ENCODE measurements at regions not wholly inside any gene's neighbourhood (a gene's known extent, or its start where the extent isn't known, plus 50 kb on each side); places are given as distances from the start of the nearest gene placed in this dataset.

- intact Hi-C loops (cut with DNase I): no loop called here
- DNase-seq (ENCODE audit: low spot score in 2 of 2): no peak
- TF ChIP-seq CTCF (IDR thresholded peaks at IDR 0.05): no peak
- H3K9me3 ChIP-seq: no peaks in the 10 kb centered on the region
- H3K27ac ChIP-seq: no peak overlapping the region
- no peaks in the 10 kb centered on the region for H3K27me3 ChIP-seq
- H3K4me1 ChIP-seq: no peaks in the 10 kb centered on the region
- H3K4me3 ChIP-seq: no peak overlapping the region
- no peaks in the 10 kb centered on the region for H3K36me3 ChIP-seq
Measured at GRCh38 chr7:85583131-85583953, 396.5 kb upstream of the SEMA3D start.

DNA sequence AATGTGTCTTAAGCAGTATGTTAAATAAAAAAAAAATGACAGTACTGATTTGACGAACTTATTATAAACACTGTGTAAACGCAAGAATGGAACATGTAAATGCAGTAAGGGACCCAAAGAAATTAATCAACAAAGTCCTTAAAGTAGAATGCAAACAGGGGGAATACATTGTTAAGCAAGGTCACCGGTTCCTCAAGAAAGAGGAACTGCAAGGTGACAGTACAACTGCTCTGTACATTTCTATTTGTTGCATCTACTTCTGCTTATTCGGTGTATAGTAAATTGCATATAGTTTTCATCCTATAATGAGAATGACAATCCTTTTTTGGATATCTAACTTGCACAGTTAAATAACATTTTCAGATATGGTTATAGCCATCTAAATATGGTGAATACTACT is 387.0 kb upstream of the SEMA3D start:
- Histone ChIP-seq H3K27me3 (no peaks in the 10 kb centered on the region), H3K36me3 (no peaks in the 10 kb centered on the region), H3K27ac (no peak overlapping the region), H3K9me3 (no peaks in the 10 kb centered on the region), H3K4me3 (no peak overlapping the region), H3K4me1 (no peaks in the 10 kb centered on the region)
- TF ChIP-seq CTCF (IDR thresholded peaks at IDR 0.05): no peak
- intact Hi-C loops (cut with DNase I): no loop called here
- no peak for DNase-seq (ENCODE audit: low spot score in 2 of 2)

DNA sequence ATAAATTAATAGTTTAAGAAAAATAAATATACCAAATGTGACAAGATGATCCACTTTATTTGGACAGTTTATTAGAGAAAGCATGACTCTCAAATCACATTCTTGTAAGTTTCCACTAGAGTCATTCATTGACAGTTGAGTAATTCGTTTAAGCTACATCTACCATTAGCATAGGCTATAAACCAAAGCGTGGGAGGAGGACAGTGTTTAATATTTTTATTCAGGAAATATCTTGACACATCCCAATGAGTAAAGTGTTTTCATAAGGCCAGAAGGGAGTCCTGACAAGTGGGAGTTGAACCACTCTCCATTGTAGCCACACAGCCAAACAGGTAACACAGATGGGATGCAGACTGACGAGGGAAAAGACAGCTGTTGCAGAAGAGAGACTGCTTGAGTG is 386.5 kb upstream of the SEMA3D start:
- intact Hi-C loops (cut with DNase I): no loop called here
- Histone ChIP-seq H3K27me3 (no peaks in the 10 kb centered on the region), H3K4me1 (no peaks in the 10 kb centered on the region), H3K9me3 (no peaks in the 10 kb centered on the region), H3K4me3 (no peak overlapping the region), H3K27ac (no peak overlapping the region), H3K36me3 (no peaks in the 10 kb centered on the region)
- no peak for DNase-seq (ENCODE audit: low spot score in 2 of 2)
- no peak for TF ChIP-seq CTCF (IDR thresholded peaks at IDR 0.05)

GRCh38 chr7:85570898-85571297 is 384.0 kb upstream of the SEMA3D start:
- no peak for TF ChIP-seq CTCF (IDR thresholded peaks at IDR 0.05)
- Histone ChIP-seq H3K27ac (no peak overlapping the region), H3K27me3 (no peaks in the 10 kb centered on the region), H3K4me1 (no peaks in the 10 kb centered on the region), H3K4me3 (no peak overlapping the region), H3K9me3 (no peaks in the 10 kb centered on the region), H3K36me3 (no peaks in the 10 kb centered on the region)
- no peak for DNase-seq (ENCODE audit: low spot score in 2 of 2)
- intact Hi-C loops (cut with DNase I): no loop called here

- TF ChIP-seq CTCF (IDR thresholded peaks at IDR 0.05): no peak
- DNase-seq (ENCODE audit: low spot score in 2 of 2): no peak
Measured at GRCh38 chr7:85567983-85568382, 381.1 kb upstream of the SEMA3D start.

More at GRCh38 chr7:85567983-85568382, 381.1 kb upstream of the SEMA3D start:
- H3K36me3 ChIP-seq: no peaks in the 10 kb centered on the region
- no peaks in the 10 kb centered on the region for H3K27me3 ChIP-seq
- H3K4me1 ChIP-seq: no peaks in the 10 kb centered on the region
- no peaks in the 10 kb centered on the region for H3K9me3 ChIP-seq
- intact Hi-C loops (cut with DNase I): no loop called here
- H3K4me3 ChIP-seq: no peak overlapping the region
- no peak overlapping the region for H3K27ac ChIP-seq

Data from ascending aorta (tissue), 2 donors.